Renal cortex interstitium (tissue), 11 donors: ENCODE measurements at regions not wholly inside any gene's neighbourhood (a gene's known extent, or its start where the extent isn't known, plus 50 kb on each side); places are given as distances from the start of the nearest gene placed in this dataset.

Experiments
- DNase-seq, 11 donors: peaks; one replicate each; pipeline ENCODE4 v3.0.0-alpha.2; 2013; ENCODE audit warnings: low read depth in 9 of 11, low spot score in 4 of 11; ENCODE audit errors: extremely low read depth in 1 of 11

- DNase-seq = no peak
Measured at GRCh38 chr5:169421677-169422076, 120.7 kb upstream of the SLIT3 start.

- no peak for DNase-seq
Measured at GRCh38 chr5:169417676-169418075, 116.7 kb upstream of the SLIT3 start.

DNA sequence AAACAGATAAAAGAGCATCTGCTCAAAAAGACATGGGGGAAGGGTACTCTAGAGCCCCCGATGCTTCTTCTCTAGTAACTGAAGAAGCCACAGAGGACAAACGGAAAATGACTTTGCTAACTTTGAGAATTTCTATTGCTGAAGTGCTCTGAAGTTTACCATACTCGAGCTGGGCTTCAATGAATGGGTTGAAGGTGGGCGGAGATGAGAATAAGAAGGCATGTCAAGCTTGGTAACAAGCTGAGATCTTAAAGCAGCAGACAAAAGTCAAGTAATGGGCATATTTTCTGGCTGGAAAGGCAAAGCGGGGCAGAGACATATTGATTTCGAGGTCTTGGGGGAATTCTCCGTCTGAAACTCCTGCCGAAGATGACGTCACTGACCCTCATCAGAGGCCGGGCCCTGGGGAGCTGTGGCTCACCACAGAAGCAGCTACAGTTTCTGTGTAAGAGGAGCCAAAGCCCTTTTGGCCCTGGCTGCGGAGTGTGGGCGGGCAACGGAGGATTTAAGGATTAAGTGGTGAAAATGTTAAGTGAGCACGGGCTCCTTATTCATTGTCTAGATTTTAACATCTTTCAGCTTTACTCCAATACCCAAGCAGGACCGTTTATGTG, 115.8 kb upstream of the SLIT3 start:
- no peak for DNase-seq

- no peak for DNase-seq
Measured at GRCh38 chr5:169415948-169416347, 115.0 kb upstream of the SLIT3 start.

DNA sequence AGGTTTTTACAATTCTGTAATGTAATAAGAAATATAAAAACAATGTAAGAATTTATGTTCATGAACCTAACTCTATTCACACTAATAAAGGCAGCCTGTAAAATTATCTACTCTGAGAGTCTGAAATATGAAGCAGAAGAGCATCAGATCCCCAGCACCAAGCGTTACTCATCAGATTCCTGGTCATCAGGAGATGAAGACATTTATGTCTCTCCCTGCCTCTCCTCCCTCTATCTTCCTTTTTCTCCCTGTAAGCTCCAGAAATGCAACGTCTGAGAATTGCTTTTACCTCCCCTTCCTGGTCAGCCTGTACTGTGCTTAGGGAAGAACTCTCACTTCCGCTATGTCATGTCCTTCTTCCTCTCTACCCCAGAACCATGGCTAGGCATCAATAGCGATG, 114.4 kb upstream of the SLIT3 start:
- DNase-seq = no peak

DNA sequence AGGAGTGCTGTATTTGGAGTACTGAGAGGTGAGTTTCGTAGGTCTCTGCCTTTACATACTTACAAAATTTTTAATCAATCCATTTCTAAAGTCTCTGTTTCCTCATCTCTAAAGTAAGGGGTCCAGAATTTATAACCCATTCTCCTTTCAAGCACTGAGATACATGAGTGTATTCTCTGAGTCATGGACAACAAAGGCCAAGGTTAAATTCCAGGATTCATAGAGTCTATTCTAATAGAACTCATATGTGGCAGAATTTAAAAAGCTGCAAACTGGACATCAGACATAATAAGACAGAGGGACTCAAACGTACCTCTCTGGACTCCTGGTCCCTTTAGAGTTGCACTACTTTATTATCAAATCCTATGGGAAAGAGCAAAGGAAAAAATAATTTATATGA, 112.5 kb upstream of the SLIT3 start:
- DNase-seq = no peak

GRCh38 chr5:169412831-169413230, 111.9 kb upstream of the SLIT3 start:
- DNase-seq = no peak

GRCh38 chr5:169411786-169412430, 111.0 kb upstream of the SLIT3 start:
- DNase-seq = no peak

DNA sequence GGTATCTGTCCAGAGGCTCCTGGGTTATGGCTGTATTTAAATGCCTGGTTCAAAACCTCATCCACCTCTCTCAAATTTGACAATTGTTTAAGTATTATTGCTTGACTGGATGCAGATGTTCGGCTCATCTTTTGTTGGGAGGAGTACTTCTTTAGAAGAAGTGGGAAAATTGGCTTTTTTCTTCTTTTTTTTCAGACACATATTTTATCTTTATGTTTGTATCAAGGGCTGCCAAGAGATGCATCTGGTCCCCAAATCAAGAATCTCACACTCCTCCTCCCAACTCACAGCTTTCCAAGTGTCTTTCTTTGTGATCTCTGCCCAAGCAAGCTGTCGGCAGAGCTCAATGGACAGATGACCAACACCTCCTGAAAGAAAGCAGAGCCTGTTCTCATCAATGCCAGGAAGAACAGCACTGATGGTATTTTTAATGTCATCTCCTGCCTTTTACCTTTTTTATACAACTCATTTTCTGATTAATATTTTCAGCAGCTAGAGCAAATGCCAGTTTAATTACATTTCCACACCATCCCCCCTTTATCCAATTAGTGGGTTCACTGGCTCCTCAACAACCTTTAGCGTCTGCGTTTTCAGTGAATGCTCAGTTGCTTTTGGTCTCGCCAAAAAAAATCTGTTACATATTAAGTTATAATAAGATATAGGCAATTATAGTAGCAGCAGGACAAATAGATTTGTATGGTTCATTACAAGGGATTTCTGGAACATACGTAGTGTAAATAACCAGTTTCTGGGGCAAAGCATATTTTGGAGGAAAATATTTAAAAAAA, 110.3 kb upstream of the SLIT3 start:
- no peak for DNase-seq

DNA sequence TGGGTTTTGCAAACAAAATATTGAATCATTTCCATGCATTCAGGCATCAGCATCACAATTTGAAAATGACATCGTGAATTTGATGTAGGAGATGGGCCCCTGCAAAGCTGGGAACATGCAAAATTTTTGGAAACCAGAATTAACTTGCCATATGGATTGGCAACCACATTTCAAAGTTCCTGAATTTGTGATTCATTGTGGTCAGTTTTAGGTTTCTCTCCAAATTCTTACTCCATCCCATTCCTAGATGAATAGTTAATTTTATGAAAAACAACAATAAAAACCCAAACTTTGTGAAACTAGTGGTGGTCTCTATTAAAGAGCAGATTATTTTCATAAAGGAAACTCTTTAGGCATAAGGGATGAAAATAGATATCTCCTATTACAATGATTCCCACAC, 107.8 kb upstream of the SLIT3 start:
- DNase-seq = no peak

GRCh38 chr5:169408171-169408570, 107.2 kb upstream of the SLIT3 start:
- no peak for DNase-seq

GRCh38 chr5:169404223-169404622, 103.3 kb upstream of the SLIT3 start:
- no peak for DNase-seq

DNA sequence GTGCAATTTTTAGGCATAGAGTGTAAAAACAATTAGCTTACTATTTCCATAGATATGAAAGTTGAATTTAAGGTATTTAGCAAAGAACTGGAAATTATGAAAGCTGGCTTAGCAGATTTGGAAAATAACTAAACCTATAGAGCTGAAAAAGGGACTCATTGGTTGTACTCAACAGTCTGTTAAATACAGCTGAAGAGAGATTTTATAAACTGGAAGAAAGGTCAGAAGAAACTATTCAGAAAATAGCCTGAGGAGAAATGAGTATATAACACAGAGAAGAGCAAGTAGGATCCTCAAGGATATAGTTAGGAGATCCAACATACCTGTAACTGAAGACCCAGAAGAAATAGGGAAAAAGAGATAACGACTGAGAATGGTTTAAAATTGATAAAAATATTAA, 97.6 kb upstream of the SLIT3 start:
- no peak for DNase-seq

DNA sequence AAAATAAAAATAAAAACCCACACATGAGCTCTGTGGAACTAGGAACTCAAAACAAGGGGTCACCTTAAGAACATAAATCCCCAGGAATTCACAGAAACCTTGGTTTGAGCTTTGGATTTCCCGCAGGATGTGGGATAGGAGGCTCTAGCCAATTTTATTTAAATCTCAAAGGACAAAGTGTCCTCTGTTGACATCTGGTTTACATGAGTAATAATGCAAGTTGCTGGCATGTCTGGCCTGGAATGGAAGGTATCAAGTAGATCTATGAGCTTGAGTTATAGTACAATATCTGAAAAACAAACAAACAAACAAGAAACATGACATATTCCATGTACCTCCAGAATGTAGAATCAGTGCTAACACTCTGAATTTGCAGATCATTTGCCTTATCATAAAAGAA, 94.2 kb upstream of the SLIT3 start:
- DNase-seq = no peak

- no peak for DNase-seq
Measured at GRCh38 chr5:169394371-169394770, 93.4 kb upstream of the SLIT3 start.

DNA sequence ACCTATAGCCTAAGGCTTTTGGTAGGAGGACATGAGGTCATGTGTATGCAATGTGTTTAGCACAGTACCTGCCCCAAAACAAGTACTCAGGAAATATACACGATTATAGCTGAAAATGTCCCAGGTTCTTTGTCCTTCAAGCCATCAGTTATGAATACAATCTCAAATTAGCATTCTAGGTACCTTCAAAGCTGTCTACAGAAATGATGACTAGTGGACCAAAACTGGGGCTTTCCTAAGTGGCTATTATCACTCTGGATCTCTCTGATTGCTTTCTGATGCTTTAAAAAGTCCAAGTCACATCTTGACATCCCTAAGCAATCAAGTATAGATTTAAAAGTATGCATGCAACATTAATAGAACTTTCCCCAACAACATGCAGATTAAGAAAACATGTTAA, 93.0 kb upstream of the SLIT3 start:
- DNase-seq = no peak

DNA sequence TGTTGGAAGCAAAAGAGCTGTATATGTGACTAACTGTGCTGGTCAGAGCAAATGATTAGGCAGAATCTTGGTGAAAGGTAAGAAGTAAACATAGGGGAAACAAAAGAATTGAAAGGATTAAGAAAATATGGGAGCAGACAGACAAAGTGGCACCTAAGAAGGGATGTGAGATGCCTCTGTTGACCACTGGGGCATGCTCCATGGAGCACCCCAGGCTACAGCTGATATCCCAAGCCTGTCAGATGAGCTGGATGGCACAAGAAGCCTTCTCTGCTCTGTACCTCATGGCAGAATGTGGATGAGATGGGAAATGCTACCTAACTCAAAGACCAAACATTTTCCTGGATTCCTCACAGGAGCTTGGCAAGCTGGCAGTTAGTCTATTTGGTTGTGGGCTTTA, 89.3 kb upstream of the SLIT3 start:
- DNase-seq = no peak

- no peak for DNase-seq
Measured at GRCh38 chr5:169389318-169389717, 88.4 kb upstream of the SLIT3 start.

- no peak for DNase-seq
Measured at GRCh38 chr5:169385636-169386035, 84.7 kb upstream of the SLIT3 start.

DNA sequence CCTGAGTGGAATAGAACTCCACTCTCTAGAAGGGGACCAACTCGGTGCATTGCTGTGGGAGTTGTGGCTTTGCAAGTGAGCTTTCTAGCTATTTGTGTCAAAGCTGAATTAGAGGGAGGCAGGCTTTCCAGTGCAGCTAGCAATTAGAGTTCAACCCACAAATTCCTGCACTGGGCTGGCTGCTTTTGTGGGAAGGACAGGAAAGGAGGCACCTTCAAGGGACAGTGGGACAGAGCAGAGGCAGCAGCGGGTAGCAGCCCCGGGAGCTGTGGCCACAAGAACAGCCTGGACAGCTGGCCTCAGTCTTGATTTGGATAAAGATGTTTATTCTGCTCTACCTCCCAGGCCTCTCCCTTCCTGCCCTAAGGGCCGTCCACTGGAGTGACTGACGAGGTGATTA, 83.7 kb upstream of the SLIT3 start:
- peak in 1 of 11 donors; percentile 2 for DNase-seq

GRCh38 chr5:169374761-169375160, 73.8 kb upstream of the SLIT3 start:
- no peak for DNase-seq
